ENCODE measurements at regions not wholly inside any gene's neighbourhood (a gene's known extent, or its start where the extent isn't known, plus 50 kb on each side); places are given as distances from the start of the nearest gene placed in this dataset.
A peak's percentile ranks its signal among the peaks of the same experiment; 100 is the strongest.

- TF ChIP-seq RAD21 (IDR thresholded peaks at IDR 0.05; ENCODE audit: low read depth) (peak; percentile 36; the same call in 1 of the 2 replicates), USF1 (IDR thresholded peaks at IDR 0.05) (no peak)
Measured at GRCh38 chr13:63901630-63902029, 2486.0 kb upstream of the PCDH20 start.

GRCh38 chr13:63900406-63900805 lies 2484.8 kb upstream of the PCDH20 start:
- no peak for TF ChIP-seq CREB1 (IDR thresholded peaks at IDR 0.05; ENCODE audit: low read depth)
- no peak for TF ChIP-seq ZBTB7A (IDR thresholded peaks at IDR 0.05; ENCODE audit: low read depth)
- no peak for TF ChIP-seq REST (IDR thresholded peaks at IDR 0.05; ENCODE audit: low read depth)
- no peak for TF ChIP-seq NFIC (IDR thresholded peaks at IDR 0.05)
- TF ChIP-seq TEAD4 (IDR thresholded peaks at IDR 0.05): no peak
- TF ChIP-seq, protein P1, sequence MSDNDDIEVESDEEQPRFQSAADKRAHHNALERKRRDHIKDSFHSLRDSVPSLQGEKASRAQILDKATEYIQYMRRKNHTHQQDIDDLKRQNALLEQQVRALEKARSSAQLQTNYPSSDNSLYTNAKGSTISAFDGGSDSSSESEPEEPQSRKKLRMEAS (IDR thresholded peaks at IDR 0.05): no peak
- no peak for TF ChIP-seq YY1 (IDR thresholded peaks at IDR 0.05; ENCODE audit: low read depth)
- TF ChIP-seq USF1 (IDR thresholded peaks at IDR 0.05): no peak
- TF ChIP-seq EGR1 (IDR thresholded peaks at IDR 0.05): no peak
- no peak for TF ChIP-seq TAF1 (IDR thresholded peaks at IDR 0.05; ENCODE audit: low read depth)
- TF ChIP-seq CEBPB (IDR thresholded peaks at IDR 0.05): no peak
- TF ChIP-seq TCF12 (IDR thresholded peaks at IDR 0.05; ENCODE audit: low read depth): no peak
- no peak for TF ChIP-seq RAD21 (IDR thresholded peaks at IDR 0.05; ENCODE audit: low read depth)
- no peak for TF ChIP-seq FOXM1 (IDR thresholded peaks at IDR 0.05; ENCODE audit: borderline replicate concordance, low read depth)
- TF ChIP-seq EP300 (IDR thresholded peaks at IDR 0.05; ENCODE audit: borderline replicate concordance): no peak

- TF ChIP-seq TCF12 (IDR thresholded peaks at IDR 0.05; ENCODE audit: low read depth) (no peak), TAF1 (IDR thresholded peaks at IDR 0.05; ENCODE audit: low read depth) (no peak), FOXM1 (IDR thresholded peaks at IDR 0.05; ENCODE audit: borderline replicate concordance, low read depth) (no peak), ZBTB7A (IDR thresholded peaks at IDR 0.05; ENCODE audit: low read depth) (no peak), YY1 (IDR thresholded peaks at IDR 0.05; ENCODE audit: low read depth) (no peak), CEBPB (IDR thresholded peaks at IDR 0.05) (no peak), TEAD4 (IDR thresholded peaks at IDR 0.05) (no peak), EGR1 (IDR thresholded peaks at IDR 0.05) (no peak), EP300 (IDR thresholded peaks at IDR 0.05; ENCODE audit: borderline replicate concordance) (no peak), CREB1 (IDR thresholded peaks at IDR 0.05; ENCODE audit: low read depth) (no peak), NFIC (IDR thresholded peaks at IDR 0.05) (no peak), RAD21 (IDR thresholded peaks at IDR 0.05; ENCODE audit: low read depth) (no peak), REST (IDR thresholded peaks at IDR 0.05; ENCODE audit: low read depth) (no peak), USF1 (IDR thresholded peaks at IDR 0.05) (no peak)
- TF ChIP-seq, protein P1 (IDR thresholded peaks at IDR 0.05): no peak
Measured at GRCh38 chr13:63896321-63896720, 2480.7 kb upstream of the PCDH20 start.

GRCh38 chr13:63882052-63882451 lies 2466.4 kb upstream of the PCDH20 start:
- TF ChIP-seq USF1 (IDR thresholded peaks at IDR 0.05) (no peak), CEBPB (IDR thresholded peaks at IDR 0.05) (no peak), EGR1 (IDR thresholded peaks at IDR 0.05) (no peak), TEAD4 (IDR thresholded peaks at IDR 0.05) (no peak), EP300 (IDR thresholded peaks at IDR 0.05; ENCODE audit: borderline replicate concordance) (no peak), CREB1 (IDR thresholded peaks at IDR 0.05; ENCODE audit: low read depth) (no peak), FOXM1 (IDR thresholded peaks at IDR 0.05; ENCODE audit: borderline replicate concordance, low read depth) (no peak), REST (IDR thresholded peaks at IDR 0.05; ENCODE audit: low read depth) (no peak), ZBTB7A (IDR thresholded peaks at IDR 0.05; ENCODE audit: low read depth) (no peak), TAF1 (IDR thresholded peaks at IDR 0.05; ENCODE audit: low read depth) (no peak), TCF12 (IDR thresholded peaks at IDR 0.05; ENCODE audit: low read depth) (no peak), RAD21 (IDR thresholded peaks at IDR 0.05; ENCODE audit: low read depth) (no peak), NFIC (IDR thresholded peaks at IDR 0.05) (no peak), YY1 (IDR thresholded peaks at IDR 0.05; ENCODE audit: low read depth) (no peak)
- TF ChIP-seq, protein P1 (IDR thresholded peaks at IDR 0.05): no peak
